ENCODE measurements at regions not wholly inside any gene's neighbourhood (a gene's known extent, or its start where the extent isn't known, plus 50 kb on each side); places are given as distances from the start of the nearest gene placed in this dataset.

DNA sequence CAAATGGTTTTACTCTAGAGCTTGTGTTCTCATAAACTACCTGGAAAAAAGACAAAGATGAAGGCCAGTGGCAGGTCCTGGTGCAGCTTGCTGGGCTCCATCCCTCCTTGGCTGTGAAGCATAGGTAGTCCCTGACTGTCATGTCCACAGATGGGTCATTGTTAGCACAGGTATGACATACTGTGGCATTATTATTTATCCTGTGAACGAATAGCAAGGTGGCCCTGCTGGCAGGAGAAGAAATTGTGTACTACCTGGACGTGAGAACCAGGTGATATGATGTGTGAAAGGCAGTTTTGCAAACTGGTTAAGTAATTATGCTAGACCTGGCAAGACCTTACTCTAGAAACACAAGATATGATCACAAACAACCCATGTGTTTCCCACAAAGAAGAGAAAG, 63.9 kb downstream of the CCDC71L start:
- TF ChIP-seq POLR2A (IDR thresholded peaks at IDR 0.05): no peak
- TF ChIP-seq, protein P1, sequence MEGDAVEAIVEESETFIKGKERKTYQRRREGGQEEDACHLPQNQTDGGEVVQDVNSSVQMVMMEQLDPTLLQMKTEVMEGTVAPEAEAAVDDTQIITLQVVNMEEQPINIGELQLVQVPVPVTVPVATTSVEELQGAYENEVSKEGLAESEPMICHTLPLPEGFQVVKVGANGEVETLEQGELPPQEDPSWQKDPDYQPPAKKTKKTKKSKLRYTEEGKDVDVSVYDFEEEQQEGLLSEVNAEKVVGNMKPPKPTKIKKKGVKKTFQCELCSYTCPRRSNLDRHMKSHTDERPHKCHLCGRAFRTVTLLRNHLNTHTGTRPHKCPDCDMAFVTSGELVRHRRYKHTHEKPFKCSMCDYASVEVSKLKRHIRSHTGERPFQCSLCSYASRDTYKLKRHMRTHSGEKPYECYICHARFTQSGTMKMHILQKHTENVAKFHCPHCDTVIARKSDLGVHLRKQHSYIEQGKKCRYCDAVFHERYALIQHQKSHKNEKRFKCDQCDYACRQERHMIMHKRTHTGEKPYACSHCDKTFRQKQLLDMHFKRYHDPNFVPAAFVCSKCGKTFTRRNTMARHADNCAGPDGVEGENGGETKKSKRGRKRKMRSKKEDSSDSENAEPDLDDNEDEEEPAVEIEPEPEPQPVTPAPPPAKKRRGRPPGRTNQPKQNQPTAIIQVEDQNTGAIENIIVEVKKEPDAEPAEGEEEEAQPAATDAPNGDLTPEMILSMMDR (IDR thresholded peaks at IDR 0.05): no peak
